Stimulated activated CD8-positive, alpha-beta memory T cell treated with anti-CD3 and anti-CD28 coated beads, Interleukin-15, amount 100 ng/mL, for 48 hours (primary cell): ENCODE measurements at regions not wholly inside any gene's neighbourhood (a gene's known extent, or its start where the extent isn't known, plus 50 kb on each side); places are given as distances from the start of the nearest gene placed in this dataset.

ENCODE experiments used
- DNase-seq, 2 donors: peaks; one replicate each; pipeline ENCODE4 v3.0.0-alpha.2; 2020; ENCODE audit warnings: low read depth in 2 of 2

DNA sequence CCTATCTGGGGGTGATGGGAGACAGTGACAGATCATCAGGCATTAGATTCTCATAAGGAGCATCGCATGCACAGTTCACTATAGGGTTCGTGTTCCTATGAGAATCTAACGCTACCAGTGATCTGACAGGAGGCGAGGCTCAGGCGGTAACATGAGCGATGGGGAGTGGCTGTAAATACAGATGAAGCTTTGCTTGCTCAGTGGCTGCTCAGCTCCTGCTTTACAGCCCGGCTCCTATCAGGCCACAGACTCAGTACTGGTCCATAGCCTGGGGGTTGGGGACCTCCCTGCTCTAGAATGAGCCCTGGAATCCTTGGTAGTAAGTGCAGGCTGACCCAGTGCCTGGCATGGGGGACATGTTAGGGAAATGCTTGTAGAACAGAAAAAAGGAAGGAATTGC is 426.0 kb downstream of the TYW1 start:
- no peak for DNase-seq

GRCh38 chr7:67423065-67423464 is 426.4 kb downstream of the TYW1 start:
- no peak for DNase-seq

- no peak for DNase-seq
Measured at GRCh38 chr7:67426654-67427053, 430.0 kb downstream of the TYW1 start.

DNA sequence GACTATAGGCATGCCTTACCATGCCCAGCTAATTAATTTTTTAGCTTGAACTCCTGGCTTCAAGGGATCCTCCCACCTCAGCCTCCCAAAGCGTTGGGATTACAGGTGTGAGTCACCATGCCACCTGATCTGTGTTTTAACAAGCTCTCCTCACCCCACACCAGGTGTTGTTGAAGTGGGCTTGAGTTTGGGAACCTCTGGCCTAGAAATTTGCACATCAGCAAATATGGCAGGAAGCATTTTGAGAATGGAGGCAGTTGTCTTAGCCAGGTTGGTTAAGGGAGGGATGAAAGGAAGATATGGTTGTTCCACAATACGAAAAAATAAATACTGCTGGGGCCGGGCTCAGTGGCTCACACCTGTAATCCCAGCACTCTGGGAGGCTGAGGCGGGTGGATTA is 433.1 kb downstream of the TYW1 start:
- DNase-seq = no peak

- DNase-seq = no peak
Measured at GRCh38 chr7:67432536-67433234, 436.1 kb downstream of the TYW1 start.

DNA sequence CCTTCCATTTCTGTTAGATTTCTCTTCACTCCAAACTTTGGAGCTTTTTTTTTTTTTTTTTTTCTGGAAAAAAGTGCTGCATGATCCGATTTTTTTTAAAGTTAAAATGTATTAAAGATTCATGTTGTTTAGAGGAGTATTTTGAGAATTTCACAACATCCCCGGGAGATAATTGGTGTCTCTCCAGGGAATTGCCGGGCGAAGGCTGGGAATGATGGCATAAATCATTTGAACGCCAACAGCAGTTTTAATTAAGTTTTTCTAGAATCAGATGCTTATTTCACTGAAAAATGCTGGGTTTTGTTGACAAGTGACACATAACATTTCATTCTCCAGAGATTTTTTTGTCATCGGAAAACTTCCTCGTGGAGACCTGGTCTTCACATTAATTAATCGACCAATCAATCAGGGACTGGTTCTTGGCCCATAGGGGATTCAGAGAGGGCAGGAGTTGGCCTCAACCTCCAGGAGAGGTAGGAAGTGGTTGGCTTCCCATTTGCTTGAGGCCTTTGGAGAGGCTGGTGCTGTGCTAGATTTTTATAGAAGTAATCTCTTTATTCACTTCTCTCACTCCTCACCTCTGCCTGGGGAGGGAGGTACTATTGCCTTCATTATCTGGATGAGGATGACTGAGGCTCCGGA is 439.4 kb downstream of the TYW1 start:
- no peak for DNase-seq

GRCh38 chr7:67438198-67438882 is 441.7 kb downstream of the TYW1 start:
- DNase-seq = no peak

DNA sequence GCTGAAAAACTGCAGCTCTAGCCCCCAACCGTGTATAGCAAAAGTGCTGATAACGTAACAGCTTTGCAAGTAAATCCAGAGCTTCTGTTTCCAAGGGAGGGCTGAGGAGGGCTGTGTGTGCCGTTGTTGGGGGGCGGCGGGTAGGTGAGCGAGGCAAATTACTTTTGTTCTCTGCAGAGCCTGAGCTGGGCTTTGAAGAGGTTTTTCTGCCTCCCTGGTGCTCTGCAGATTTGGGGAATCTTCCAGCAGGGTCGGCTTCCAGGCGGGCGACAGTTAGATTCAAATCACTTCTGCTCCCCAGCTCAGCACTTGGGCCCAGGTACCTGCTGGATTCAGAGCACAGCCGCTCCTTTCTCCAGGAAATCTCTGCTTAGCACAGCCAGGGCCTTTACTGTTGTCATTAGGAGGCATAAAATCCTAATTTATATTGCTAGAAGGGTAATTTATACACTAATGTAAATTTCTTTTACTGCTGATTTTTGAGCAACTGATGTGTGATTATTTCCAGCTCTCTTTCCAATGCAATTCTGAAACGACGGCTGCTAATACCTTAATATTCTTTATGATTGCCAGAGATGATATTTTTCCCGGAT is 442.4 kb downstream of the TYW1 start:
- no peak for DNase-seq

DNA sequence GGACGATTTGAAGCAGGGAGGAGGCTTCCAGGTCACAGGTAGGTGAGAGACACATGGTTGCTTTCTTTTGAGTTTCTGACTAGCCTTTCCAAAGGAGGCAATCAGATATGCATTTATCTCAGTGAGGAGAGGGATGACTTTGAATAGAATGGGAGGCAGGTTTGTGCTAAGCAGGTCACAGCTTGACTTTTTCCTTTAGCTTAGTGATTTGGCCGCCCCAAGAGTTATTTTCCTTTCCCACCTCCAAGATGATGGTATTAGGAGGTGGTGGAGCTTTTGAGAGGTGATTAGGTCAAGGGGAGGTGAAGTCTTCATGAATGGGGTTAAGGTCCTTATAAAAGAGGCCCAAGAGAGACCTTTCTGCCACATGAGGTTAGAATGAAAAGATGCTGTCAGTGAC is 443.7 kb downstream of the TYW1 start:
- DNase-seq = no peak

- no peak for DNase-seq
Measured at GRCh38 chr7:67445728-67446127, 449.1 kb downstream of the TYW1 start.

DNA sequence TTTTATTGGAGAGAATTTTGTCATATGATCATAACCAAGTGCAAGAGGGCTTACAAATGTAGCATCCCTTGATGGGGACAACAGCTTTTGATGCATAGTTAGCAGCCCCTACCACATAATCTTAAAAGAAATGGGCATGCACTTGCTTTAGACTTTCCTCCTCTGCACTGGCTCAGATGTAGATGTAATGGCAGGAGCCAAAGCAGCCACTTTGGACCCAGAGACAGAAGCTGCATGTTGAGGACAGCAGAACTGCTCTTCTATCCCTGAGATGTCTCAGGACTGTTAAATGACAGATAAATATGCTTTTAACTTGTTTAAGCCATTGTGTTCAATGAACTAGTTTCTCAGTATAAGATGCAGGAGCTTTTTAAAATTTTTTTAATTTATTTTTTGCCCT is 450.7 kb downstream of the TYW1 start:
- no peak for DNase-seq

DNA sequence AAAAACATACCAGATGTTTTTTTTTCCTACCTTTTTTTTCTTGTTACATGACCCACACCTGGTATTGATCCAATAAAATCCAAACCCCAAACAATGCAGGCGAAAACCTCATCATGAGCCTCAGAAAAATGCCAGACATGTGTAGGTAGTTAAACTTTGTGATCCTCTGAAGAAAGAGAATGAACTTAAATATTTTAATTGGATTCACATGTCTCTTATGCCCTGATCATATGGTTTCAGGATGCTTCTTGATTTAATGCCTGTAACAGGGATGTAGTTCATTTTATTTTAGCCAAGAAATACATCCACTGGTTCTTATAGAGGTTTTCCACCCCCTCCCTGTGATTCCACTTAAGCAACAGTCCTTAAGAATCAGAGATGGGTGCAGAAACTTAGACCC is 451.6 kb downstream of the TYW1 start:
- DNase-seq = no peak

- no peak for DNase-seq
Measured at GRCh38 chr7:67450171-67450570, 453.5 kb downstream of the TYW1 start.

GRCh38 chr7:67451306-67451705 is 454.7 kb downstream of the TYW1 start:
- DNase-seq = no peak

DNA sequence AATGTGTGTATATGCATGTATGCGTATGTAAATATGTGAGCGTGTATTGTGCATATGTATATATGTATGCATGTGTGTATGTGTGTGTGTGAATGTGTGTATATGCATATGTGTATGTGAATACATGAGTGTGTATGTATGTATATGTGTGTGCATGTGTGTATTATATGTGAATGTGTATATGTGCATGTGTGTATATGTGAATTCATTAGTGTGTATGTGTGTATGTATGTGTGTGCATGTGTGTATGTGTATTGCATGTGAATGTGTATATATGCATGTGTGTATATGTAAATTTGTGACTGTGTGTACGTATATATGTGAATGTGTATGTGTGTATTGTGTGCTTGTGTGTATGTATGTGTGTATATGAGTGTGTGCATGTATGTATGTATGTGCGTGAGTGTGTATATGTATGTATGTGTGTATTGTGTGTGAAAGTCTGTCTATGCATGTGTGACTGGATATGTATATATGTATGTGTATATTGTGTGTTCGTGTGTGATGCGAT is 455.9 kb downstream of the TYW1 start:
- no peak for DNase-seq

DNA sequence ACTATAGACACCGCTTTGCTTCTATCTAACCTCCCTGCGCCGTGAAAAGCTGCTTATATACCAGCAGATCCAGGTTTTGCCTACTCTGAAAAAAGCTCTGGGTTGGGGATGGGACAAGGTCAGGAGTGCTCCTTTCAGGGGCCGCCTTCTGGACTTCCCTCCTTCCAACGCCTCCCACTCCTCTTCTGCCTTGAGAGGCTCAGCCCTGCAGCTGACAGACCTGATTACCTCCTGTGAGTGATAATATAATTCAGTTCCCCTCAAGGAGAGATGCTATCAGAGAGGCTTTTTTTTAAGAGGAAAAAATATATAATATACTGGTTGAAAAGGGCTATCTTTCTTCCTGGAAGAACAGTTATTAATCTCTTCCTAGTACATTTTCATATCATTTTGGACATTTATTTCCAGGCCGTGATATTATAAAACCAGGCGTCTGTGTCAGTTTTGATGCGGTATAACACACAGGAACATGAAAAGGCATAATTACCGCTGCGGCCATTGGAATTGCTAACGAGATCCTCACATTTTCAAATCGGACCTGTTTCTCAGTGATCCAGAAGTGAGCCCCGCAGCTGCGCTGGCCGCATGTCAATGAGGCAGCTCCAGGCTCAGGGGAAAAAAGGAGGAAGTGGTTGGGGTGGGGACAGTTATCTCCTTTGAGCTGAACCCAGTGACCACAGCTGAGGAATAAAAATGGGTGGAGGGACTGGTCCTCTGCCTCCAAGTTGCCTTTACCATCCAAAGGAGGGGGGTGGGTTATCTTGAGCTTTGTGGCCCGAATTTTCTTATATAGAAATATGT is 457.1 kb downstream of the TYW1 start:
- no peak for DNase-seq

DNA sequence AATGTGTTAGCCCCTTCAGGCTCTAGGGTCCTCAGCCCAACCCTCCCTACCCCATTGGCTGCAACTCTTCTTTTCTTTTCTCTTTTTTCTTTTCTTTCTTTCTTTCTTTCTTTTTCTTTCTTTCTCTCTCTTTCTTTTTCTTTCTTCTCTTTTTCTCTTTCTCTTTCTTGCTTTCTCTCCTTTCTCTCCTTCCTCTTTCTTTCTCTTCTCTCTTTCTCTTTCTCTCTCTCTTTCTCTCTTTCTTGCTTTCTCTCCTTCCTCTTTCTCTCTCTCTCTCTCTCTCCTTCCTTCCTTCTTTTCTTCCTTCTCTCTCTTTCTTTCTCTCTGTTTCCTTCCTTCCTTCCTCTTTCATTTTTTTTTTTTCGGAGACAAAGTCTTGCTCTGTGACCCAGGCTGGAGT is 458.9 kb downstream of the TYW1 start:
- no peak for DNase-seq

DNA sequence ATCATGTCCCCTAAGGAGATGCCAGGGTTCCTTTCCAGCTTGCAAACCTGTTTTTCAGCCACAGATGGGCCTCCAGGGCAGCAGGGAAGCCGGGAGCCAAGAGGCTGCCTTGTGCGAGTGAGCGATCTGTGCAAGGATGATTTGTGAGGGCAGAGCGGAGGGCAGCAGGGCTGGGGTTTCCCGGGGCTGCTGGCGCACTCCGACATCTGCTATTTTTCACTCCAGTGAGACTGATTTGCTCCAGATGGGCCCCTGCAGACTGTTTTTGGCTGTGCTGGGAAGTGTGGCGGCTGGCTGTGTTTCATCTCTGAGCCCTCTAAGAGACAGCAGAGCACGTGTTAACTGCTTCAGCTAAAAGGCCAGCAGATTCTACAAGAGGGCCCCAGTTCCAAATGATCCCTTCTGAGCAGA is 466.2 kb downstream of the TYW1 start:
- DNase-seq = no peak

DNA sequence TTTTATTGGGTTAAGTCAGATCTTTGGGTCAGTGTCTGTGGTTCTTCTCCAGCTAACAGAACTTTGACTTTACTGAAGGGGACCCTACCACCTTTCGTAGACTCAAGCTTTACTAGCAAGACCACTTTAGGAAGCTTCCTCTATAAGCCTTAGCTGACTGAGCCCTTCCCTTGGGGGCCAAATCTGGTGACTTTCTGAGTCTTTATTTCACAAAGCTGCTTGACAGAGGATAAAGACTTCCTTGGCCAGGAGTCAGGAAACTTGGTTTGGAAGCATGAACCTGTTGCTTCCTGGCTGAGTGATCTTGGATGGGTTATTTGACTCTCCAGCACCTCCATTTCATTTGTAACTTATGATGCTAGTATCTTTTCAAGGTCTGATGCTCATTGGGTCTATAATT is 466.7 kb downstream of the TYW1 start:
- no peak for DNase-seq

- DNase-seq = no peak
Measured at GRCh38 chr7:67463983-67464382, 467.4 kb downstream of the TYW1 start.

GRCh38 chr7:67466109-67466508 is 469.5 kb downstream of the TYW1 start:
- DNase-seq = no peak

- DNase-seq = no peak
Measured at GRCh38 chr7:67470256-67470751, 473.7 kb downstream of the TYW1 start.
